SK-N-SH (cell line): ENCODE measurements at regions not wholly inside any gene's neighbourhood (a gene's known extent, or its start where the extent isn't known, plus 50 kb on each side); places are given as distances from the start of the nearest gene placed in this dataset.
A peak's percentile ranks its signal among the peaks of the same experiment; 100 is the strongest.

Experiments
- CTCF ChIA-PET: fragments of 300-600, 350-600 bp; formaldehyde crosslinking; extraction: SDS; loops from one replicate; lab custom pipeline; 2021; lab: Yijun Ruan, JAX
- POLR2A ChIA-PET: fragments of 350-600 bp; sonication (Branson Sonifier 250); formaldehyde crosslinking; extraction: SDS; loops from one replicate; lab custom pipeline; 2020; ENCODE audit warnings: antibody characterized with exemption, inconsistent platforms; lab: Yijun Ruan, JAX
- DNase-seq: peaks from one replicate; pipeline ENCODE4 v3.0.0; 2012
- H2AFZ ChIP-seq: fragments of 200-600 bp; sonication (generic); 2 replicates; pipeline ENCODE4 v1.8.1; 2016; ENCODE audit warnings: antibody characterized with exemption, mild to moderate bottlenecking, low read depth
- H3F3A ChIP-seq: fragments of 200-600 bp; sonication (generic); replicated peaks from 2 replicates; pipeline ENCODE3; 2016; ENCODE audit warnings: antibody characterized with exemption, mild to moderate bottlenecking; ENCODE audit not compliant: insufficient read depth
- H3K27ac ChIP-seq, 2 experiments: fragments of 200-500 bp in 1 of 2; fragments of 200-600 bp in 1 of 2; sonication (Bioruptor generic) in 1 of 2; sonication (generic), shearing (Covaris generic) in 1 of 2; 2 replicates each; pipeline versions ENCODE4 v1.5.1 to v1.6.1; 2014 to 2016; ENCODE audit warnings: low read depth in 2 of 2, inconsistent platforms in 1 of 2, low read length in 1 of 2, mild to moderate bottlenecking in 1 of 2, mixed read lengths in 1 of 2
- H3K27me3 ChIP-seq: fragments of 200-600 bp; sonication (generic), shearing (Covaris generic); 2 replicates; pipeline ENCODE4 v1.6.1; 2016; ENCODE audit warnings: mixed run types; ENCODE audit not compliant: insufficient read depth
- H3K36me3 ChIP-seq, 2 experiments: fragments of 200-500 bp in 1 of 2; fragments of 200-600 bp in 1 of 2; sonication (Bioruptor generic) in 1 of 2; sonication (generic) in 1 of 2; replicated peaks in 1 of 2; 2 replicates each; pipeline versions ENCODE3 to v1.5.1; 2014 to 2016; ENCODE audit warnings: low read length in 1 of 2, mild to moderate bottlenecking in 1 of 2; ENCODE audit not compliant: insufficient read depth in 2 of 2, control insufficient read depth in 1 of 2
- H3K4me1 ChIP-seq, 2 experiments: fragments of 200-500 bp in 1 of 2; fragments of 200-600 bp in 1 of 2; sonication (Bioruptor generic) in 1 of 2; sonication (generic), shearing (Covaris generic) in 1 of 2; 2 replicates each; pipeline versions ENCODE4 v1.5.1 to v1.6.1; 2014 to 2016; ENCODE audit warnings: low read depth in 1 of 2, low read length in 1 of 2, mixed run types in 1 of 2; ENCODE audit not compliant: insufficient read depth in 2 of 2, control insufficient read depth in 1 of 2
- H3K4me2 ChIP-seq: fragments of 200-600 bp; sonication (generic), shearing (Covaris generic); 2 replicates; pipeline ENCODE4 v1.6.1; 2017; ENCODE audit warnings: mixed run types
- H3K4me3 ChIP-seq, 2 experiments: fragments of 200-500 bp in 1 of 2; fragments of 200-600 bp in 1 of 2; sonication (Bioruptor generic) in 1 of 2; sonication (generic), shearing (Covaris generic) in 1 of 2; 2 replicates each; pipeline versions ENCODE4 v1.5.1 to v1.8.1; 2014 to 2016; ENCODE audit warnings: low read depth in 2 of 2, inconsistent platforms in 1 of 2, low read length in 1 of 2, mild to moderate bottlenecking in 1 of 2, mixed read lengths in 1 of 2, moderate library complexity in 1 of 2
- H3K79me2 ChIP-seq: fragments of 200-600 bp; sonication (generic); 2 replicates; pipeline ENCODE4 v1.8.1; 2017; ENCODE audit warnings: mild to moderate bottlenecking; ENCODE audit not compliant: insufficient read depth
- H3K9ac ChIP-seq: fragments of 200-600 bp; sonication (generic); 2 replicates; pipeline ENCODE4 v1.6.1; 2017; ENCODE audit warnings: mixed run types
- H3K9me2 ChIP-seq: fragments of 200-600 bp; sonication (generic); 2 replicates; pipeline ENCODE4 v1.6.1; 2017; ENCODE audit warnings: mixed run types
- H3K9me3 ChIP-seq: fragments of 200-600 bp; sonication (generic); 2 replicates; pipeline ENCODE4 v1.6.1; 2017; ENCODE audit warnings: mixed run types, mild to moderate bottlenecking, moderate library complexity
- H4K20me1 ChIP-seq: fragments of 200-600 bp; sonication (generic); 2 replicates; pipeline ENCODE4 v1.6.1; 2017; ENCODE audit warnings: mild to moderate bottlenecking, mixed run types; ENCODE audit not compliant: insufficient read depth
- CHD2 ChIP-seq: fragments of 150-350 bp; IDR thresholded peaks from 2 replicates; pipeline ENCODE4 v1.6.1; 2018; ENCODE audit warnings: low read length; ENCODE audit not compliant: partially characterized antibody
- CTCF ChIP-seq: fragments of 200-600 bp; sonication (generic); IDR thresholded peaks from 2 replicates; pipeline ENCODE4 v1.6.1; 2017; ENCODE audit warnings: antibody characterized with exemption, mild to moderate bottlenecking, moderate library complexity
- ELF1 ChIP-seq: IDR thresholded peaks from 2 replicates; pipeline ENCODE4 v1.4.0; 2012
- EP300 ChIP-seq, 2 experiments: IDR thresholded peaks; 2 replicates each; pipeline versions ENCODE4 v1.4.0 to v1.6.1; 2012; ENCODE audit warnings: borderline replicate concordance in 1 of 2, low read depth in 1 of 2, low read length in 1 of 2
- EZH2phosphoT487 ChIP-seq: fragments of 200-600 bp; sonication (generic); IDR thresholded peaks from 2 replicates; pipeline ENCODE4 v1.6.1; 2017; ENCODE audit warnings: low read depth, mixed run types, mild to moderate bottlenecking, antibody characterized with exemption, moderate library complexity, borderline replicate concordance
- FOSL2 ChIP-seq: IDR thresholded peaks from 2 replicates; pipeline ENCODE4 v1.4.0; 2012; ENCODE audit warnings: low read depth, mild to moderate bottlenecking, moderate library complexity, borderline replicate concordance
- FOXJ3 ChIP-seq: sonication (generic); formaldehyde crosslinking; IDR thresholded peaks from 2 replicates; pipeline ENCODE4 v1.5.1; 2020; ENCODE audit warnings: mild to moderate bottlenecking, missing genetic modification reagents
- FOXM1 ChIP-seq: IDR thresholded peaks from 2 replicates; pipeline ENCODE4 v1.4.0; 2012; ENCODE audit warnings: low read depth, mild to moderate bottlenecking
- GABPA ChIP-seq: IDR thresholded peaks from 2 replicates; pipeline ENCODE4 v1.4.0; 2012; ENCODE audit warnings: low read depth, mild to moderate bottlenecking
- GATA2 ChIP-seq: sonication (generic); formaldehyde crosslinking; IDR thresholded peaks from 2 replicates; pipeline ENCODE4 v1.5.0; 2020; ENCODE audit warnings: mild to moderate bottlenecking, missing genetic modification reagents
- IRF3 ChIP-seq: fragments of 150-350 bp; IDR thresholded peaks from 2 replicates; pipeline ENCODE4 v1.6.1; 2016; ENCODE audit warnings: mild to moderate bottlenecking, low read depth, low read length
- JUND ChIP-seq: IDR thresholded peaks from 2 replicates; pipeline ENCODE4 v1.4.0; 2012
- MEF2A ChIP-seq: IDR thresholded peaks from 2 replicates; pipeline ENCODE4 v1.4.0; 2012; ENCODE audit warnings: low read depth, borderline replicate concordance
- MXI1 ChIP-seq: IDR thresholded peaks from 2 replicates; pipeline ENCODE4 v1.6.1; 2012; ENCODE audit warnings: mild to moderate bottlenecking, low read depth, low read length, improper control_type of control experiment
- NRF1 ChIP-seq: IDR thresholded peaks from 2 replicates; pipeline ENCODE4 v1.6.1; 2012; ENCODE audit warnings: low read depth, mild to moderate bottlenecking, low read length
- RFX5 ChIP-seq: IDR thresholded peaks from 2 replicates; pipeline ENCODE4 v1.6.1; 2012; ENCODE audit warnings: mild to moderate bottlenecking, improper control_type of control experiment, low read length
- SIN3A ChIP-seq: IDR thresholded peaks from 2 replicates; pipeline ENCODE4 v1.6.1; 2012; ENCODE audit warnings: low read depth, mild to moderate bottlenecking, low read length, moderate library complexity, borderline replicate concordance
- SMC3 ChIP-seq: IDR thresholded peaks from 2 replicates; pipeline ENCODE4 v1.6.1; 2012; ENCODE audit warnings: low read depth, low read length, improper control_type of control experiment
- TAF1 ChIP-seq: IDR thresholded peaks from 2 replicates; pipeline ENCODE4 v1.6.1; 2012; ENCODE audit warnings: low read depth, mild to moderate bottlenecking, low read length, moderate library complexity, borderline replicate concordance
- TCF12 ChIP-seq: IDR thresholded peaks from 2 replicates; pipeline ENCODE4 v1.4.0; 2012
- TEAD4 ChIP-seq: IDR thresholded peaks from 2 replicates; pipeline ENCODE4 v1.4.0; 2012; ENCODE audit warnings: mild to moderate bottlenecking, borderline replicate concordance; ENCODE audit not compliant: insufficient read depth
- USF2 ChIP-seq: fragments of 150-350 bp; IDR thresholded peaks from 2 replicates; pipeline ENCODE4 v1.6.1; 2017; ENCODE audit warnings: antibody characterized with exemption, low read length, low read depth, borderline replicate concordance
- YY1 ChIP-seq: IDR thresholded peaks from 2 replicates; pipeline ENCODE4 v1.4.0; 2012; ENCODE audit warnings: low read depth, mild to moderate bottlenecking
- ZBTB33 ChIP-seq: IDR thresholded peaks from 2 replicates; pipeline ENCODE4 v1.4.0; 2012; ENCODE audit warnings: low read depth, borderline replicate concordance
- WGBS: methylation state at CpG from one replicate; pipeline ENCODE4 v1.1.6; 2017; ENCODE audit warnings: low lambda C conversion rate; 5-methylcytosine and 5-hydroxymethylcytosine counted together

- peak overlapping the region; percentile 60 to 74 for H3K27ac ChIP-seq
- peak overlapping the region in 1 of 2 experiments; percentile 6; a peak in 1 of 4 replicates for H3K4me3 ChIP-seq
- ChIA-PET CTCF (interaction anchor here (1.6 kb wide), 1 partner anchor 21 kb away, joined by 4 read pairs; no protein-coding TSS in a partner anchor), POLR2A (no interaction called here)
- H3K9me3 ChIP-seq: peaks cover 7% of the 10 kb centered on the region; the same call in 1 of the 2 replicates
- no peaks in the 10 kb centered on the region for H3K27me3 ChIP-seq
- no peaks in the 10 kb centered on the region for H3K36me3 ChIP-seq
- H2AFZ ChIP-seq: no peak overlapping the region
- no peaks in the 10 kb centered on the region for H3K9me2 ChIP-seq
- peaks cover 33 to 40% of the 10 kb centered on the region in 2 experiments; a peak in 3 of 4 replicates for H3K4me1 ChIP-seq
- 11% methylated on average over 5 of the region's 5 CpGs for WGBS
- peak overlapping the region; percentile 54 for H3K4me2 ChIP-seq
- peak overlapping the region; percentile 29; the same call in 1 of the 2 replicates for H3K9ac ChIP-seq
- H3F3A ChIP-seq: peaks cover 18% of the 10 kb centered on the region
- no peaks in the 10 kb centered on the region for H4K20me1 ChIP-seq
- H3K79me2 ChIP-seq: no peaks in the 10 kb centered on the region
- DNase-seq: no peak
- TF ChIP-seq MXI1 (no peak), MEF2A (no peak), SIN3A (0 out of 2 replicates have a peak, but pooled peaks have one; percentile 67), YY1 (no peak), RFX5 (no peak), CTCF (peak; percentile 25; the same call in 1 of the 2 replicates), USF2 (no peak), FOXJ3 (CRISPR knock-in tag) (no peak), CHD2 (no peak), FOSL2 (peak; percentile 87), ZBTB33 (no peak; the same call in 1 of the 2 replicates), NRF1 (no peak), FOXM1 (no peak), ELF1 (no peak), EP300 (IDR thresholded peaks at IDR 0.05; ENCODE audit: borderline replicate concordance in 1 of 2, low read depth in 1 of 2, low read length in 1 of 2) (peak in 1 of 2 experiments; percentile 87; a peak in 2 of 4 replicates), IRF3 (no peak), TEAD4 (peak; percentile 86), JUND (peak; percentile 77), SMC3 (no peak), EZH2phosphoT487 (no peak), GATA2 (CRISPR knock-in tag) (no peak), GABPA (no peak), TCF12 (peak; percentile 89), TAF1 (no peak)
These were observed 254.6 kb downstream of the UACA start for GRCh38 chr15:70508561-70509281.
